ENCODE measurements at regions not wholly inside any gene's neighbourhood (a gene's known extent, or its start where the extent isn't known, plus 50 kb on each side); places are given as distances from the start of the nearest gene placed in this dataset.
A peak's percentile ranks its signal among the peaks of the same experiment; 100 is the strongest.

GRCh38 chr4:180052629-180053028, 2190.6 kb upstream of the TENM3 start:
- DNase-seq = no peak
- Mint-ChIP-seq H3K4me1 (ENCODE audit: low read depth) (no peaks in the 10 kb centered on the region), H3K36me3 (ENCODE audit: low read depth) (no peaks in the 10 kb centered on the region), H3K27me3 (peaks cover 21% of the 10 kb centered on the region), H3K9me3 (peaks cover 4% of the 10 kb centered on the region), H3K27ac (no peak overlapping the region), H3K4me3 (no peak overlapping the region)

DNA sequence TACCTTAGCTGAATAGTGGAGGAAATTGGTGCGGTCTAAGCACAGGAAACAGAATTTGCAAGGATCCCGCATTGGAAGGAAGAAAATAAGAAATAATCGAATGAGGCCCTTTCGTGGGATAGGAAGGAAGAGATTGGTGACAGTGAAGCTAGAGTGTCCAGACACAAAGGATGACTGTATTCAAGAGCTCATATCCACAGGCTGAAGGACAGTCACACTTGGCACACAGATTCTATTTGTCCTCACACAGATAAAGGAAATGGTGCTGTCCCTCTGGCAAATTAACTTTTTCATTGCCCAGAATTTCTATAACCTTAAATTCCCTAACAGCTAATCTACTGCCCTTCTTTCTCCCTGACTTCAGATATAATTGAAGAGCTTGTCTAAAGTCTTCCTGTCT, 2188.9 kb upstream of the TENM3 start:
- H3K27me3 Mint-ChIP-seq = peaks cover 28% of the 10 kb centered on the region
- DNase-seq = no peak
- no peaks in the 10 kb centered on the region for H3K36me3 Mint-ChIP-seq (ENCODE audit: low read depth)
- H3K27ac Mint-ChIP-seq = no peak overlapping the region
- peaks cover 2% of the 10 kb centered on the region for H3K4me1 Mint-ChIP-seq (ENCODE audit: low read depth)
- peaks cover 2% of the 10 kb centered on the region for H3K9me3 Mint-ChIP-seq
- H3K4me3 Mint-ChIP-seq = no peak overlapping the region

DNA sequence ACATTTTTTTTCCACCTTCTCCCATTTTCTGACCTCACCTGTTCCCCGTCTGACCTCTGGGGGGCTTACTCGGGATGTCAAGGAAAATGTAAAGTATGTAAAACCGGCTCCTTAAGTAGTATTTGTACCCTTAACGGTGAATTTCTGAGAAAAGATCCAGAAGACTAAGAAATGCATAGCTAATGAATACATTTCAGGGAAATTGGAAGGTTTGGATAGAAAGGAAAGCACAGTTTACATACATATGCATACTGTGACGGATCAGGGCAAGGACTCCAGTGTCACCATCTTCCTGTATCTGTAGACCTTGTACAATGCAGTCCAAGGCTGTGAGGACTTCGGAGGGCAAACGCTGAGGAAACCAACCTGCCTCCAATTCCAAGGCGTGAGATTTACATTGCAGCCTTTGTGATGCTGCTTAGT, 2185.9 kb upstream of the TENM3 start:
- H3K9me3 Mint-ChIP-seq = peaks cover 2% of the 10 kb centered on the region
- DNase-seq = no peak
- H3K4me3 Mint-ChIP-seq = no peak overlapping the region
- H3K4me1 Mint-ChIP-seq (ENCODE audit: low read depth) = peaks cover 6% of the 10 kb centered on the region
- peaks cover 46% of the 10 kb centered on the region for H3K27me3 Mint-ChIP-seq
- no peak overlapping the region for H3K27ac Mint-ChIP-seq
- H3K36me3 Mint-ChIP-seq (ENCODE audit: low read depth) = no peaks in the 10 kb centered on the region

GRCh38 chr4:180057891-180058671, 2185.1 kb upstream of the TENM3 start:
- H3K9me3 Mint-ChIP-seq = peaks cover 2% of the 10 kb centered on the region
- peak overlapping the region; percentile 18 for H3K4me3 Mint-ChIP-seq
- no peak overlapping the region for H3K27ac Mint-ChIP-seq

DNA sequence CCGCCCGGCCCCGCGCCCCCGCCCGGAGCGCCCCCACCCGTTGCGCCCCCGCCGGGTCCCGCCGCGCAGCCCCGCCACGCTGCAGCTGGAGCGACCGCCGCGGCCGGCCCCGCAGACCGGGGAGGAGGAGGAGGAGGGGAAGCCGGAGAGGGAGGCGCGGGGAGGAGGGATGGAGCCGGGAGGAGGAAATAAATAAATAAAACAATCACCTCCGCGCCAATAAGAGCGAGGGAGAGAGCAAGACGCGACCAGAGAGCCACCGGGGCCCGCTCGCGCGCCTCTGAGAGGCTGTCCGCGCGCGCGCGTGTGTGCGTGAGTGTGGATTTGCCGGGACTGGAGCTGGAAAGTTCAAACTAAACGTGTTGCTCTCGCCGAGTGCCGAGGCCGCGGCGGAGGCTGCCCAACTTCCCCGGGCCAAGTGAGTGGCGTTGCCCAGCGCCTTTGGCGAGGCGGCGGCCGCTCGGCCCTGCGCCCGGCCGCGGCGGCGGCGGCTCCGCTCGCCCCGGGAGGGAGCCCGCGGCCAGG, 2184.4 kb upstream of the TENM3 start:
- Mint-ChIP-seq H3K27ac (no peak overlapping the region), H3K36me3 (ENCODE audit: low read depth) (no peaks in the 10 kb centered on the region), H3K4me3 (peak overlapping the region; percentile 43), H3K27me3 (peaks cover 49% of the 10 kb centered on the region), H3K4me1 (ENCODE audit: low read depth) (peaks cover 6% of the 10 kb centered on the region), H3K9me3 (peaks cover 2% of the 10 kb centered on the region)
- DNase-seq = no peak

More at GRCh38 chr4:180057891-180058671, 2185.1 kb upstream of the TENM3 start:
- Mint-ChIP-seq H3K4me1 (ENCODE audit: low read depth) (peaks cover 6% of the 10 kb centered on the region), H3K27me3 (peaks cover 49% of the 10 kb centered on the region), H3K36me3 (ENCODE audit: low read depth) (no peaks in the 10 kb centered on the region)
- no peak for DNase-seq

DNA sequence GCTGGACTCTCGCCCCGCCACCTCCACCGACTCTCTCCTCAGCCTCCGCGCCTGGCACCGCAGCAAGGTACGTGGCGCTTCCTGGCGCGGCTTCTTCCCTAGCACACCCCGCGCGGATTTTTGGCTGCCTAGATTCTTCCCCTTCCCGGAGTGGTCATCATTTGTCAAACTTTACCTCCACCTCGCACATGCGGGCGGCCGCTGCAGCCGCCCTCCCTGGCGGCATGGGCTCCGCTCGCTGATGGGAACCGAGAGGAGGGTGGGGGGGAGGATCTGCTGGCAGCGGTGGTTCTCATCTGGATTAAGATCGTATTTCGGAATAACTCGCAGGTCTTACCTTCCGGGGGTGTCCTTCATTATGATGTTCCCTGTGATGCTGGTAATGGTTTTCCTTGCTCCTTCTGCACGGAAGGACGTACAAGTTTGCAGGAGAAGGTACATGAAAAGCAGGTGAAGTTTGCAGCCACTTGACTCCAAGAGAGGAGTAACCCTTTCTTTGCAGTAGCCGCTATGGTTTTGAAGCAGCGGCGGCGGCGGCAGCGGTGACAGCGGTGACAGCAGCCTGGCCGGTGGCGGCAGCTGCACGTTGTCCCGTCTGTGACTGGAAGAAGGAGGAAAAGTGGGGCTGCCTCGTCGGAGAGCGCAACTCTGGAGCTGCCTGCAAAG, 2183.9 kb upstream of the TENM3 start:
- Mint-ChIP-seq H3K4me3 (peak overlapping the region; percentile 49), H3K27ac (no peak overlapping the region), H3K36me3 (ENCODE audit: low read depth) (no peaks in the 10 kb centered on the region), H3K9me3 (peaks cover 2% of the 10 kb centered on the region), H3K4me1 (ENCODE audit: low read depth) (peaks cover 6% of the 10 kb centered on the region), H3K27me3 (peaks cover 49% of the 10 kb centered on the region)
- DNase-seq = no peak

GRCh38 chr4:180060159-180060889, 2182.9 kb upstream of the TENM3 start:
- no peak overlapping the region for H3K27ac Mint-ChIP-seq
- H3K9me3 Mint-ChIP-seq = peaks cover 2% of the 10 kb centered on the region
- DNase-seq = no peak
- no peaks in the 10 kb centered on the region for H3K36me3 Mint-ChIP-seq (ENCODE audit: low read depth)
- peaks cover 49% of the 10 kb centered on the region for H3K27me3 Mint-ChIP-seq
- peaks cover 6% of the 10 kb centered on the region for H3K4me1 Mint-ChIP-seq (ENCODE audit: low read depth)
- H3K4me3 Mint-ChIP-seq = no peak overlapping the region

DNA sequence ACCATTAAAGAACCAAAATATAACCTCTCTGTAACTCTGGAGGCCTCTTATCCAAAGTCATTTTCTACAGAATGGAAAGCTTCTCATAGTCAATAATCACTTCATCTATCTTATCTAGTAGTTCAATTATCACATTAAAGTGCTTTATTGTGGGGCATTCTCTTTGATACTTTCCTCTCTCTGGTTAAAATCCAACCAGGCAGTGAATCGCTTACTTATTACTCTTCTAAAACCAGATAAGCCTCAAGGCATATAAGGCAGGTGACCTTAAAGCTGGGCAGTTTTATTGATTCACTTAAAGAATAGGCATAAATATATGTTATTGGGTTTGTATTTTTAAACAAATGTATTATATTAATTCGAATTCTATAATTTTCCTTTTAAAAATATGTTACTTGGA, 2162.1 kb upstream of the TENM3 start:
- Mint-ChIP-seq H3K27me3 (no peaks in the 10 kb centered on the region), H3K4me3 (no peak overlapping the region), H3K9me3 (peaks cover 5% of the 10 kb centered on the region), H3K4me1 (ENCODE audit: low read depth) (no peaks in the 10 kb centered on the region), H3K27ac (no peak overlapping the region), H3K36me3 (ENCODE audit: low read depth) (no peaks in the 10 kb centered on the region)
- DNase-seq = no peak

- Mint-ChIP-seq H3K36me3 (ENCODE audit: low read depth) (no peaks in the 10 kb centered on the region), H3K27me3 (no peaks in the 10 kb centered on the region), H3K4me1 (ENCODE audit: low read depth) (no peaks in the 10 kb centered on the region), H3K4me3 (no peak overlapping the region), H3K9me3 (peaks cover 5% of the 10 kb centered on the region), H3K27ac (no peak overlapping the region)
- no peak for DNase-seq
Measured at GRCh38 chr4:180084561-180084960, 2158.6 kb upstream of the TENM3 start.

DNA sequence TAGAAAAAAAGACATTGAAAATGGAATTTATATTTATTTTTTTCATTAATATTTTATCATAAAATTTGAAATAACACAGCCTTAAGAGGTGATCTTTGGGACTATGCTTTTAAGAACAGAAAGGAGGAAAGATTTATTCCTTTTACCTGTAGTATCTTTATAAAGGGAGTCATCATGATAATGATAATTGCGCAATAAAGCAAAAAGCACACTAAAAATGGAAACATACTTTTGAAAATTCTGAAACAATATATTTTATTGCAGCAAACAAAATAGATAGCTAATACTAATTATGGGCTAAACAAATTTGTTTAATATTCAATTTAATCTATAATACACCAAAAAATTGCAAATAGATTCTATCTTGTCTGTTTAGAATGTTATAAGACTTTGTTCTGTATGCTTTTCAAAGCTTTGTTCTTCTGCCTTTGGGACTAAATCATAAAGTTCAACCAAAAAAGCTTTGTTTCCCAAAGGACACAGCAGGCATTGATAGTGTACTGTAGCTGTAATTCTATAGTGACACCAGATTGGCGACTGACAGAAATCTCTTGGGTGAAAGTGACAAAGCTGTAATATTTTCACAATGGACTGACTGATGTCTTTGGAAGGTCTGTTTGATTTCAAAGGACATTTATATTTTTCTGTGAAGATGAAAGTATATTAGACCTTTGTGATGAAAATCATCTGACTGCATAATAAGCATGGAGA, 2156.6 kb upstream of the TENM3 start:
- no peak overlapping the region for H3K27ac Mint-ChIP-seq
- no peak for DNase-seq
- no peaks in the 10 kb centered on the region for H3K4me1 Mint-ChIP-seq (ENCODE audit: low read depth)
- H3K9me3 Mint-ChIP-seq = peaks cover 5% of the 10 kb centered on the region
- no peaks in the 10 kb centered on the region for H3K36me3 Mint-ChIP-seq (ENCODE audit: low read depth)
- H3K4me3 Mint-ChIP-seq = no peak overlapping the region
- no peaks in the 10 kb centered on the region for H3K27me3 Mint-ChIP-seq

DNA sequence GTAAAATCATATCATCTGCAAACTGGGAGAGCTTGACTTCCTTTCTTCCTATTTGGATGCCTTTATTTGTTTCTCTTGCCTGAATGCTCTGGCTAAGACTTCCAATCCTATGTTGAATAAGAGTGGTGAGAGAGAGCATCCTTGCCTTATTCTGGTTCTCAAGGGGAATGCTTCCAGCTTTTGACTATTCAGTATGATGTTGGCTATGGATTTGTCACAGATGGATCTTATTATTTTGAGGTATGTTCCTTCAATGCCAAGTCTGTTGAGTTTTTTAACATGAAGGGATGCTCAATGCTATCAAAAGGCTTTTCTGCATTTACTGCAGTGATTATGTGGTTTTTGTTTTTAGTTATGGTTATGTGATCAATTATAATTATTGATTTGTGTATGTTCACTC, 2144.6 kb upstream of the TENM3 start:
- Mint-ChIP-seq H3K9me3 (peaks cover 10% of the 10 kb centered on the region), H3K4me3 (no peak overlapping the region), H3K4me1 (ENCODE audit: low read depth) (no peaks in the 10 kb centered on the region), H3K27me3 (no peaks in the 10 kb centered on the region), H3K36me3 (ENCODE audit: low read depth) (no peaks in the 10 kb centered on the region), H3K27ac (no peak overlapping the region)
- DNase-seq = no peak

- Mint-ChIP-seq H3K9me3 (peaks cover 10% of the 10 kb centered on the region), H3K4me3 (no peak overlapping the region), H3K27ac (no peak overlapping the region), H3K27me3 (no peaks in the 10 kb centered on the region), H3K4me1 (ENCODE audit: low read depth) (no peaks in the 10 kb centered on the region), H3K36me3 (ENCODE audit: low read depth) (no peaks in the 10 kb centered on the region)
- no peak for DNase-seq
Measured at GRCh38 chr4:180099957-180100356, 2143.2 kb upstream of the TENM3 start.

- H3K27ac Mint-ChIP-seq = no peak overlapping the region
- H3K9me3 Mint-ChIP-seq = peaks cover 10% of the 10 kb centered on the region
- H3K27me3 Mint-ChIP-seq = no peaks in the 10 kb centered on the region
- DNase-seq = no peak
- no peaks in the 10 kb centered on the region for H3K36me3 Mint-ChIP-seq (ENCODE audit: low read depth)
- no peaks in the 10 kb centered on the region for H3K4me1 Mint-ChIP-seq (ENCODE audit: low read depth)
- H3K4me3 Mint-ChIP-seq = no peak overlapping the region
Measured at GRCh38 chr4:180100433-180101344, 2142.5 kb upstream of the TENM3 start.
